Spleen (tissue), 7 donors: ENCODE measurements at regions not wholly inside any gene's neighbourhood (a gene's known extent, or its start where the extent isn't known, plus 50 kb on each side); places are given as distances from the start of the nearest gene placed in this dataset.

Experiments used
- CTCF ChIP-seq, 11 experiments: fragments of 200-600 bp in 7 of 11; fragments of 450-650 bp in 4 of 11; sonication (generic) in 4 of 11; IDR thresholded peaks in 8 of 11; conservative IDR thresholded peaks in 3 of 11; 1 replicate in 7 of 11; 2 replicates in 4 of 11; pipeline versions ENCODE4 v1.4.0 to v1.8.0; 2016 to 2021; ENCODE audit warnings: antibody characterized with exemption in 11 of 11, inconsistent platforms in 4 of 11, mild to moderate bottlenecking in 1 of 11
- POLR2A ChIP-seq, 3 donors: fragments of 450-650 bp; IDR thresholded peaks; one replicate each; pipeline ENCODE4 v1.5.1; 2017; ENCODE audit warnings: antibody characterized with exemption in 3 of 3, mild to moderate bottlenecking in 1 of 3
- donor health status: DM: no; HTN: no; CAD: no; lungs with moderate emphysema.
- donor health status: DM: no; HTN: no; CAD: no.
- donor health status: DM: no; HTN: no; CAD: no.

GRCh38 chr6:166097914-166098522, 69.6 kb downstream of the TBXT start:
- TF ChIP-seq POLR2A (IDR thresholded peaks at IDR 0.05) (no peak), CTCF (IDR thresholded peaks at IDR 0.05 in 8 of 11, conservative IDR thresholded peaks at IDR 0.05 in 3 of 11) (peak; percentile 14 to 81 (median 72))
